CD4-positive, alpha-beta memory T cell (primary cell): ENCODE measurements at regions not wholly inside any gene's neighbourhood (a gene's known extent, or its start where the extent isn't known, plus 50 kb on each side); places are given as distances from the start of the nearest gene placed in this dataset.
"Not testable (repeated sequence)": the region's sequence is repeated elsewhere in the genome, so short reads cannot be mapped to it uniquely, and the experiment has no call there.

Source experiments
- CTCF ChIA-PET: fragments of 350-600 bp; sonication (Branson Sonifier 250); formaldehyde crosslinking; loops from one replicate; lab custom pipeline; 2021; ENCODE audit warnings: inconsistent platforms; ENCODE audit not compliant: partially characterized antibody; lab: Charles Lee
- POLR2A ChIA-PET: fragments of 350-600 bp; sonication (Branson Sonifier 250); formaldehyde crosslinking; loops from one replicate; lab custom pipeline; 2021; ENCODE audit not compliant: partially characterized antibody; lab: Charles Lee
- DNase-seq, 5 donors: peaks; one replicate each; pipeline versions ENCODE4 v3.0.0 to v3.0.0-alpha.2; 2020 to 2022; ENCODE audit warnings: mixed read lengths in 1 of 5
- H3K27ac ChIP-seq: one replicate; pipeline ENCODE4 v1.7.0; 2013; ENCODE audit warnings: low read depth, low read length
- H3K27me3 ChIP-seq: 2 replicates; pipeline ENCODE4 v1.7.0; 2013; ENCODE audit warnings: mild to moderate bottlenecking, low read length, moderate library complexity; ENCODE audit not compliant: insufficient read depth
- H3K36me3 ChIP-seq: 2 replicates; pipeline ENCODE4 v1.7.0; 2013; ENCODE audit warnings: mild to moderate bottlenecking, low read length, moderate library complexity; ENCODE audit not compliant: insufficient read depth
- H3K4me1 ChIP-seq: 2 replicates; pipeline ENCODE4 v1.7.0; 2013; ENCODE audit warnings: mild to moderate bottlenecking, low read length, moderate library complexity; ENCODE audit not compliant: insufficient read depth
- H3K4me3 ChIP-seq, 2 donors: one replicate each; pipeline ENCODE4 v1.7.0; 2013; ENCODE audit warnings: low read length in 2 of 2, mild to moderate bottlenecking in 1 of 2
- H3K9me3 ChIP-seq, 2 donors: one replicate each; pipeline ENCODE4 v1.7.0; 2013; ENCODE audit warnings: low read length in 2 of 2, control low read depth in 1 of 2; ENCODE audit not compliant: control insufficient read depth in 1 of 2
- H3K27ac Mint-ChIP-seq, 7 donors: one replicate each; pipeline ENCODE4 v1.8.0; 2020 to 2021; ENCODE audit warnings: mixed read lengths in 7 of 7, mild to moderate bottlenecking in 6 of 7, inconsistent platforms in 3 of 7, moderate library complexity in 3 of 7
- H3K27me3 Mint-ChIP-seq, 2 donors: one replicate each; pipeline ENCODE4 v1.8.0; 2020 to 2021; ENCODE audit warnings: mixed read lengths in 2 of 2
- H3K36me3 Mint-ChIP-seq, 2 donors: one replicate each; pipeline ENCODE4 v1.8.0; 2020 to 2021; ENCODE audit warnings: mixed read lengths in 2 of 2, inconsistent platforms in 1 of 2, mild to moderate bottlenecking in 1 of 2
- H3K4me1 Mint-ChIP-seq, 4 donors: one replicate each; pipeline ENCODE4 v1.8.0; 2020 to 2021; ENCODE audit warnings: mixed read lengths in 4 of 4, mild to moderate bottlenecking in 1 of 4
- H3K4me3 Mint-ChIP-seq, 8 donors: one replicate each; pipeline ENCODE4 v1.8.0; 2020 to 2021; ENCODE audit warnings: mixed read lengths in 8 of 8, mild to moderate bottlenecking in 7 of 8, moderate library complexity in 6 of 8, inconsistent platforms in 3 of 8
- H3K9me3 Mint-ChIP-seq, 8 donors: one replicate each; pipeline ENCODE4 v1.8.0; 2020 to 2021; ENCODE audit warnings: mixed read lengths in 8 of 8, mild to moderate bottlenecking in 5 of 8, inconsistent platforms in 3 of 8, moderate library complexity in 1 of 8
- intact Hi-C: fragments of 100-400 bp; cut with micrococcal nuclease; formaldehyde crosslinking; loops from one replicate; pipeline ENCODE4 v1.15.1; 2023

- H3K36me3 Mint-ChIP-seq, result no peaks in the 10 kb centered on the region
- no peaks in the 10 kb centered on the region for H3K4me1 ChIP-seq
- no peaks in the 10 kb centered on the region for H3K36me3 ChIP-seq
- intact Hi-C loops, result no loop called here
- no peaks in the 10 kb centered on the region for H3K27me3 ChIP-seq
- H3K9me3 Mint-ChIP-seq, result no peaks in the 10 kb centered on the region
- H3K4me3 Mint-ChIP-seq, result no peak overlapping the region
- H3K4me1 Mint-ChIP-seq, result no peaks in the 10 kb centered on the region
- no peaks in the 10 kb centered on the region for H3K9me3 ChIP-seq
- H3K27ac Mint-ChIP-seq, result no peak overlapping the region
- H3K27ac ChIP-seq, result no peak overlapping the region
- H3K4me3 ChIP-seq, result no peak overlapping the region
- H3K27me3 Mint-ChIP-seq, result peaks cover 0 to 2% of the 10 kb centered on the region in 2 donors
- DNase-seq, result no peak
- POLR2A ChIA-PET, result no interaction called here
- CTCF ChIA-PET, result no interaction called here
These were observed 93.7 kb upstream of the THUMPD2 start for GRCh38 chr2:39872748-39873147.

- no peak overlapping the region for H3K27ac Mint-ChIP-seq
- H3K27me3 Mint-ChIP-seq, result peaks cover 0 to 2% of the 10 kb centered on the region in 2 donors
- H3K4me1 ChIP-seq, result no peaks in the 10 kb centered on the region
- no peaks in the 10 kb centered on the region for H3K4me1 Mint-ChIP-seq
- no peaks in the 10 kb centered on the region for H3K27me3 ChIP-seq
- H3K4me3 ChIP-seq, result no peak overlapping the region
- CTCF ChIA-PET, result no interaction called here
- H3K4me3 Mint-ChIP-seq, result no peak overlapping the region
- no peaks in the 10 kb centered on the region for H3K36me3 ChIP-seq
- intact Hi-C loops, result no loop called here
- H3K9me3 Mint-ChIP-seq, result no peaks in the 10 kb centered on the region
- POLR2A ChIA-PET, result no interaction called here
- no peak for DNase-seq
- H3K36me3 Mint-ChIP-seq, result no peaks in the 10 kb centered on the region
- no peak overlapping the region for H3K27ac ChIP-seq
- no peaks in the 10 kb centered on the region for H3K9me3 ChIP-seq
These were observed 92.3 kb upstream of the THUMPD2 start for GRCh38 chr2:39871291-39871761.

GRCh38 chr2:39870871-39871270 is 91.8 kb upstream of the THUMPD2 start:
- POLR2A ChIA-PET, result no interaction called here

GRCh38 chr2:39867268-39867667 is 88.2 kb upstream of the THUMPD2 start:
- Histone ChIP-seq H3K27ac (no peak overlapping the region), H3K27me3 (no peaks in the 10 kb centered on the region), H3K4me3 (no peak overlapping the region), H3K9me3 (no peaks in the 10 kb centered on the region), H3K36me3 (no peaks in the 10 kb centered on the region), H3K4me1 (no peaks in the 10 kb centered on the region)
- H3K4me3 Mint-ChIP-seq, result no peak overlapping the region
- CTCF ChIA-PET, result no interaction called here
- intact Hi-C loops, result no loop called here
- POLR2A ChIA-PET, result no interaction called here
- H3K27me3 Mint-ChIP-seq, result peaks cover 1 to 2% of the 10 kb centered on the region in 2 donors
- no peak for DNase-seq
- no peaks in the 10 kb centered on the region for H3K36me3 Mint-ChIP-seq
- H3K4me1 Mint-ChIP-seq, result no peaks in the 10 kb centered on the region
- H3K27ac Mint-ChIP-seq, result no peak overlapping the region
- peaks cover 0 to 16% (median 4%) of the 10 kb centered on the region in 8 donors for H3K9me3 Mint-ChIP-seq

More at GRCh38 chr2:39870871-39871270, 91.8 kb upstream of the THUMPD2 start:
- no peaks in the 10 kb centered on the region for H3K36me3 ChIP-seq
- H3K4me3 ChIP-seq, result no peak overlapping the region
- no peaks in the 10 kb centered on the region for H3K9me3 ChIP-seq
- DNase-seq, result no peak
- CTCF ChIA-PET, result no interaction called here
- no peaks in the 10 kb centered on the region for H3K27me3 ChIP-seq
- Mint-ChIP-seq H3K27me3 (peaks cover 0 to 2% of the 10 kb centered on the region in 2 donors), H3K4me1 (no peaks in the 10 kb centered on the region), H3K4me3 (no peak overlapping the region), H3K36me3 (no peaks in the 10 kb centered on the region), H3K27ac (no peak overlapping the region), H3K9me3 (no peaks in the 10 kb centered on the region)
- H3K4me1 ChIP-seq, result no peaks in the 10 kb centered on the region
- intact Hi-C loops, result no loop called here
- no peak overlapping the region for H3K27ac ChIP-seq

DNA sequence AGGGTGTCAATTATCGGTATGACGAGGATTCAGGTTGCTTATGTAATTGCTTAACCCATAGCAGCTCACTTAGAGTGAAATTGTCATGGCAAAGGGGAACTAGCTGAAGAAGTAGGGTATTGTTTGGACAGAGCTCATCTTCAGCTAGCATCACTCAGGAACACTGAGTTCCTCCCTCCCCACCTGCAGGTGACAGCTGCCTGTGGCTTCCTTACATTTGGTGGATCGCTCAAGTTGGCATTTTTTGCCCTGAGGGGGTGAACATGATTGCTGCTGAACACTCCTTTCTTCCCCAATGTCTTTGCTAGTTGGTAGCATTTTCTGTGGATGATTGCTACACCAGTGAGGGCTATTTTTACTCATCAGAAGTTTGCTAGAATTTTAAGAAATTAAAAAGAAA is 86.7 kb upstream of the THUMPD2 start:
- ChIA-PET CTCF (no interaction called here), POLR2A (no interaction called here)
- intact Hi-C loops, result no loop called here
- Mint-ChIP-seq H3K27ac (no peak overlapping the region), H3K4me1 (no peaks in the 10 kb centered on the region), H3K36me3 (no peaks in the 10 kb centered on the region), H3K9me3 (peaks cover 0 to 16% (median 4%) of the 10 kb centered on the region in 8 donors), H3K27me3 (peaks cover 1 to 4% of the 10 kb centered on the region in 2 donors), H3K4me3 (no peak overlapping the region)
- DNase-seq, result no peak
- H3K27ac ChIP-seq, result no peak overlapping the region
- no peaks in the 10 kb centered on the region for H3K4me1 ChIP-seq
- no peaks in the 10 kb centered on the region for H3K9me3 ChIP-seq
- H3K4me3 ChIP-seq, result no peak overlapping the region
- H3K36me3 ChIP-seq, result no peaks in the 10 kb centered on the region
- no peaks in the 10 kb centered on the region for H3K27me3 ChIP-seq

DNA sequence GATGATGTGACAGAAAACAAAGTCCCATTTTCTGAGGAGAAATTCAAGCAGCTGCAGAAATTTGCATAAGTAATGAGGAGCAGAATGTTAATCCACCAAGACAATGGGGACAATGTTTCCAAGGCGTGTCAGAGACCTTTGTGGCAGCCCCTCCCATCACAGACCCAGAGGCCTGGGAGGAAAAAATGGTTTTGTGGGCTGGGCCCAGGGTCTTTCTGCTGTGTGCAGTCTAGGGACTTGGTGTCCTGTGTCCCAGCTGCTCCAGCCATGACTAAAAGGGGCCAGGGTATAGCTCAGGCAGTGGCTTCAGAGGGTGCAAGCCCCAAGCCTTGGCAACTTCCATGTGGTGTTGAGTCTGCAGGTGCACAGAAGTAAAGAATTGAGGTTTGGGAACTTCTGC is 84.6 kb upstream of the THUMPD2 start:
- DNase-seq, H3K27ac ChIP-seq, POLR2A ChIA-PET, H3K36me3 ChIP-seq, H3K27me3 Mint-ChIP-seq, H3K4me1 Mint-ChIP-seq, H3K4me3 Mint-ChIP-seq, H3K27ac Mint-ChIP-seq, CTCF ChIA-PET, H3K4me1 ChIP-seq, H3K4me3 ChIP-seq, H3K27me3 ChIP-seq, H3K36me3 Mint-ChIP-seq, H3K9me3 ChIP-seq, intact Hi-C loops: not testable (repeated sequence)
- peaks cover 0 to 16% (median 4%) of the 10 kb centered on the region in 8 donors for H3K9me3 Mint-ChIP-seq

- POLR2A ChIA-PET, result no interaction called here
- Mint-ChIP-seq H3K36me3 (no peaks in the 10 kb centered on the region), H3K27me3 (peaks cover 1 to 2% of the 10 kb centered on the region in 2 donors), H3K27ac (no peak overlapping the region), H3K4me1 (no peaks in the 10 kb centered on the region), H3K4me3 (no peak overlapping the region), H3K9me3 (peaks cover 0 to 16% (median 4%) of the 10 kb centered on the region in 8 donors)
- Histone ChIP-seq H3K36me3 (no peaks in the 10 kb centered on the region), H3K4me1 (no peaks in the 10 kb centered on the region), H3K9me3 (no peaks in the 10 kb centered on the region), H3K27ac (no peak overlapping the region), H3K27me3 (no peaks in the 10 kb centered on the region), H3K4me3 (no peak overlapping the region)
- CTCF ChIA-PET, result no interaction called here
- intact Hi-C loops, result no loop called here
- DNase-seq, result no peak
These were observed 81.5 kb upstream of the THUMPD2 start for GRCh38 chr2:39860538-39860937.

GRCh38 chr2:39858677-39859076 is 79.6 kb upstream of the THUMPD2 start:
- ChIA-PET POLR2A (no interaction called here), CTCF (no interaction called here)
- DNase-seq, result no peak
- no peak overlapping the region for H3K27ac ChIP-seq
- no peaks in the 10 kb centered on the region for H3K9me3 ChIP-seq
- no peaks in the 10 kb centered on the region for H3K27me3 ChIP-seq
- Mint-ChIP-seq H3K4me1 (no peaks in the 10 kb centered on the region), H3K36me3 (no peaks in the 10 kb centered on the region), H3K4me3 (no peak overlapping the region), H3K27ac (no peak overlapping the region), H3K27me3 (peaks cover 4 to 7% of the 10 kb centered on the region in 2 donors), H3K9me3 (peaks cover 0 to 6% (median 2%) of the 10 kb centered on the region in 8 donors)
- intact Hi-C loops, result no loop called here
- H3K36me3 ChIP-seq, result no peaks in the 10 kb centered on the region
- H3K4me3 ChIP-seq, result no peak overlapping the region
- no peaks in the 10 kb centered on the region for H3K4me1 ChIP-seq
